GM12873 (cell line): ENCODE measurements at regions not wholly inside any gene's neighbourhood (a gene's known extent, or its start where the extent isn't known, plus 50 kb on each side); places are given as distances from the start of the nearest gene placed in this dataset.

ENCODE experiments used
- TF ChIP-seq, protein P1 (sequence below): IDR thresholded peaks from 2 replicates; pipeline ENCODE4 v1.5.1; 2012; ENCODE audit warnings: low read depth, mild to moderate bottlenecking, moderate library complexity, low read length, control low read depth; ENCODE audit not compliant: insufficient read depth; ENCODE audit errors: missing control alignments

- TF ChIP-seq, protein P1, sequence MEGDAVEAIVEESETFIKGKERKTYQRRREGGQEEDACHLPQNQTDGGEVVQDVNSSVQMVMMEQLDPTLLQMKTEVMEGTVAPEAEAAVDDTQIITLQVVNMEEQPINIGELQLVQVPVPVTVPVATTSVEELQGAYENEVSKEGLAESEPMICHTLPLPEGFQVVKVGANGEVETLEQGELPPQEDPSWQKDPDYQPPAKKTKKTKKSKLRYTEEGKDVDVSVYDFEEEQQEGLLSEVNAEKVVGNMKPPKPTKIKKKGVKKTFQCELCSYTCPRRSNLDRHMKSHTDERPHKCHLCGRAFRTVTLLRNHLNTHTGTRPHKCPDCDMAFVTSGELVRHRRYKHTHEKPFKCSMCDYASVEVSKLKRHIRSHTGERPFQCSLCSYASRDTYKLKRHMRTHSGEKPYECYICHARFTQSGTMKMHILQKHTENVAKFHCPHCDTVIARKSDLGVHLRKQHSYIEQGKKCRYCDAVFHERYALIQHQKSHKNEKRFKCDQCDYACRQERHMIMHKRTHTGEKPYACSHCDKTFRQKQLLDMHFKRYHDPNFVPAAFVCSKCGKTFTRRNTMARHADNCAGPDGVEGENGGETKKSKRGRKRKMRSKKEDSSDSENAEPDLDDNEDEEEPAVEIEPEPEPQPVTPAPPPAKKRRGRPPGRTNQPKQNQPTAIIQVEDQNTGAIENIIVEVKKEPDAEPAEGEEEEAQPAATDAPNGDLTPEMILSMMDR = no peak
These were observed 280.2 kb upstream of the PHYHIPL start for GRCh38 chr10:58896229-58896628.

- TF ChIP-seq, protein P1 = no peak
These were observed 279.2 kb upstream of the PHYHIPL start for GRCh38 chr10:58897236-58897635.

GRCh38 chr10:58897708-58898107, 278.7 kb upstream of the PHYHIPL start:
- TF ChIP-seq, protein P1 = no peak

GRCh38 chr10:58898854-58899573, 277.4 kb upstream of the PHYHIPL start:
- TF ChIP-seq, protein P1 = no peak

GRCh38 chr10:58901092-58901646, 275.3 kb upstream of the PHYHIPL start:
- TF ChIP-seq, protein P1 = no peak

DNA sequence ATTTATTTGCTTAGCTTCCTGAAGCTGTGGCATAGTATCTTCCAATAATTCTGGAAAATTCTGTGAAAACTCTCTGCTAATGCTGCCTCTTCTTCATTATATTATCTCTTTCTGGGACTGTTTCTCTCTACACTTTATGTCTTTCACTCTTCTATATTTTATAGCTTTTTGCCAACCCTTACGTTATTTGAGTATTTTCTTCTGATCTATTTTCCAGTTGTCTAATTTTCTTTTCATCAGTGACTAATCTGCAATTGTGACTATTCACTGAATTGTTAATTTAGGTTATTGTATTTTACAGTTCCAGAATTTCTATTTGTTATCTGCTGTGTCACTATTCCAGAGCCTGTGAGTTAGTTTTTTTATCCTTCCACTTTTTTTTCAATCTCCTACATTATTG, 273.4 kb upstream of the PHYHIPL start:
- TF ChIP-seq, protein P1 = no peak

DNA sequence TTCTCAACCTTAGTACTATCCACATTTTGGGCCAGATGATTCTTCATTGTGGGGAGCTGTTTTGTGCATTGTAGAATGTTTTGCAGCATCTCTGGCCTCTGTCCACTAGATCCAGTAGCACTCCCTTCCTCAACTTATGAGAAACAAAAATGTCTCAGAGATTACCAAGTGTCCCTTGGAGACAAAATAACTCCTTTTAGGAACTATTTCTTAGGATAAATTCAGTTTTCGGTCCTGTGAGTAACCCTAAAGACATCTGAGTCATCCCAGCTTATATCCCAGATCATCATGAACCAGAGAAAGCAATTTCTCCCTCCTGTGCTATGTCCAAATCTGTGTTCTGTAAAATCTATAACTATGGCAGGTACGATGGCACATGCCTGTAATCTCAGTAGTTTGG, 266.6 kb upstream of the PHYHIPL start:
- TF ChIP-seq, protein P1 = no peak
